MCF 10A (cell line): ENCODE measurements at regions not wholly inside any gene's neighbourhood (a gene's known extent, or its start where the extent isn't known, plus 50 kb on each side); places are given as distances from the start of the nearest gene placed in this dataset.
"Not testable (repeated sequence)": the region's sequence is repeated elsewhere in the genome, so short reads cannot be mapped to it uniquely, and the experiment has no call there.

ENCODE experiments used
- BruUV-seq: library from RNA; stranded (reverse); fragments of 400-500 nt; replicated peaks from 2 replicates; lab custom pipeline; 2021; lab: Mats Ljungman, UMichigan
- CTCF ChIA-PET: fragments of 300-600 bp; sonication (Branson Sonifier 250); formaldehyde crosslinking; extraction: SDS; loops from one replicate; lab custom pipeline; 2021; ENCODE audit warnings: antibody characterized with exemption, inconsistent platforms; lab: Yijun Ruan, JAX
- POLR2A ChIA-PET: fragments of 300-600, 350-650 bp; sonication (Branson Sonifier 250); formaldehyde crosslinking; extraction: SDS; loops from one replicate; lab custom pipeline; 2020; ENCODE audit warnings: antibody characterized with exemption, inconsistent platforms; lab: Yijun Ruan, JAX
- DNase-seq: peaks from one replicate; pipeline ENCODE4 v3.0.0-alpha.2; 2018; ENCODE audit not compliant: unreplicated experiment
- H3K27ac Mint-ChIP-seq: one replicate; pipeline ENCODE4 v1.8.0; 2022; ENCODE audit warnings: mild to moderate bottlenecking, low read depth, mixed read lengths; ENCODE audit not compliant: unreplicated experiment
- H3K27me3 Mint-ChIP-seq: one replicate; pipeline ENCODE4 v1.8.0; 2022; ENCODE audit warnings: mixed read lengths; ENCODE audit not compliant: insufficient read depth, unreplicated experiment
- H3K36me3 Mint-ChIP-seq: one replicate; pipeline ENCODE4 v1.8.0; 2022; ENCODE audit warnings: mild to moderate bottlenecking, moderate library complexity, mixed read lengths; ENCODE audit not compliant: insufficient read depth, unreplicated experiment
- H3K4me1 Mint-ChIP-seq: one replicate; pipeline ENCODE4 v1.8.0; 2022; ENCODE audit warnings: mixed read lengths; ENCODE audit not compliant: insufficient read depth, unreplicated experiment
- H3K4me3 Mint-ChIP-seq: one replicate; pipeline ENCODE4 v1.8.0; 2022; ENCODE audit warnings: mild to moderate bottlenecking, moderate library complexity, mixed read lengths; ENCODE audit not compliant: unreplicated experiment
- H3K9me3 Mint-ChIP-seq: one replicate; pipeline ENCODE4 v1.8.0; 2022; ENCODE audit warnings: mixed read lengths; ENCODE audit not compliant: unreplicated experiment
- intact Hi-C: fragments of 100-400 bp; cut with micrococcal nuclease; formaldehyde crosslinking; loops from 2 replicates; pipeline ENCODE4 v1.14.1; 2022
- TF ChIP-seq, protein P1 (sequence below): fragments of 200-600 bp; IDR thresholded peaks from one replicate; pipeline ENCODE4 v1.8.0; 2022; ENCODE audit warnings: antibody characterized with exemption, mild to moderate bottlenecking; ENCODE audit not compliant: unreplicated experiment

- Mint-ChIP-seq H3K27me3 (peaks cover 51% of the 10 kb centered on the region), H3K4me1 (no peaks in the 10 kb centered on the region), H3K27ac (no peak overlapping the region), H3K36me3 (no peaks in the 10 kb centered on the region), H3K9me3 (no peaks in the 10 kb centered on the region), H3K4me3 (no peak overlapping the region)
- BruUV-seq = no TSS peak
- TF ChIP-seq, protein P1, sequence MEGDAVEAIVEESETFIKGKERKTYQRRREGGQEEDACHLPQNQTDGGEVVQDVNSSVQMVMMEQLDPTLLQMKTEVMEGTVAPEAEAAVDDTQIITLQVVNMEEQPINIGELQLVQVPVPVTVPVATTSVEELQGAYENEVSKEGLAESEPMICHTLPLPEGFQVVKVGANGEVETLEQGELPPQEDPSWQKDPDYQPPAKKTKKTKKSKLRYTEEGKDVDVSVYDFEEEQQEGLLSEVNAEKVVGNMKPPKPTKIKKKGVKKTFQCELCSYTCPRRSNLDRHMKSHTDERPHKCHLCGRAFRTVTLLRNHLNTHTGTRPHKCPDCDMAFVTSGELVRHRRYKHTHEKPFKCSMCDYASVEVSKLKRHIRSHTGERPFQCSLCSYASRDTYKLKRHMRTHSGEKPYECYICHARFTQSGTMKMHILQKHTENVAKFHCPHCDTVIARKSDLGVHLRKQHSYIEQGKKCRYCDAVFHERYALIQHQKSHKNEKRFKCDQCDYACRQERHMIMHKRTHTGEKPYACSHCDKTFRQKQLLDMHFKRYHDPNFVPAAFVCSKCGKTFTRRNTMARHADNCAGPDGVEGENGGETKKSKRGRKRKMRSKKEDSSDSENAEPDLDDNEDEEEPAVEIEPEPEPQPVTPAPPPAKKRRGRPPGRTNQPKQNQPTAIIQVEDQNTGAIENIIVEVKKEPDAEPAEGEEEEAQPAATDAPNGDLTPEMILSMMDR = no peak
- ChIA-PET CTCF (interaction anchor here (0.6 kb wide), 1 partner anchor 823 kb away, joined by 3 read pairs; no protein-coding TSS in a partner anchor), POLR2A (no interaction called here)
- intact Hi-C loops = no loop called here
- DNase-seq = no peak
These were observed 252.6 kb upstream of the COBL start for GRCh38 chr7:51569176-51569575.

GRCh38 chr7:51551070-51551469, 234.5 kb upstream of the COBL start:
- Mint-ChIP-seq H3K27me3 (peaks cover 32% of the 10 kb centered on the region), H3K4me1 (no peaks in the 10 kb centered on the region), H3K27ac (no peak overlapping the region), H3K36me3 (no peaks in the 10 kb centered on the region), H3K9me3 (peaks cover 14% of the 10 kb centered on the region), H3K4me3 (no peak overlapping the region)
- no TSS peak for BruUV-seq
- intact Hi-C loops = no loop called here
- CTCF ChIA-PET = no interaction called here
- DNase-seq = no peak
- TF ChIP-seq, protein P1 = no peak
- POLR2A ChIA-PET = no interaction called here

GRCh38 chr7:51545131-51545530, 228.5 kb upstream of the COBL start:
- Mint-ChIP-seq H3K27ac (no peak overlapping the region), H3K4me3 (no peak overlapping the region), H3K27me3 (peaks cover 62% of the 10 kb centered on the region), H3K36me3 (no peaks in the 10 kb centered on the region), H3K4me1 (no peaks in the 10 kb centered on the region), H3K9me3 (peaks cover 9% of the 10 kb centered on the region)
- TF ChIP-seq, protein P1 = no peak
- ChIA-PET POLR2A (no interaction called here), CTCF (no interaction called here)
- DNase-seq = peak; percentile 18
- intact Hi-C loops = no loop called here
- no TSS peak for BruUV-seq

- Mint-ChIP-seq H3K27me3 (peaks cover 62% of the 10 kb centered on the region), H3K4me1 (no peaks in the 10 kb centered on the region), H3K36me3 (no peaks in the 10 kb centered on the region), H3K9me3 (no peaks in the 10 kb centered on the region), H3K4me3 (no peak overlapping the region), H3K27ac (no peak overlapping the region)
- no TSS peak for BruUV-seq
- intact Hi-C loops = no loop called here
- DNase-seq = no peak
- POLR2A ChIA-PET = no interaction called here
- TF ChIP-seq, protein P1 = no peak
- CTCF ChIA-PET = no interaction called here
These were observed 227.4 kb upstream of the COBL start for GRCh38 chr7:51543801-51544553.

DNA sequence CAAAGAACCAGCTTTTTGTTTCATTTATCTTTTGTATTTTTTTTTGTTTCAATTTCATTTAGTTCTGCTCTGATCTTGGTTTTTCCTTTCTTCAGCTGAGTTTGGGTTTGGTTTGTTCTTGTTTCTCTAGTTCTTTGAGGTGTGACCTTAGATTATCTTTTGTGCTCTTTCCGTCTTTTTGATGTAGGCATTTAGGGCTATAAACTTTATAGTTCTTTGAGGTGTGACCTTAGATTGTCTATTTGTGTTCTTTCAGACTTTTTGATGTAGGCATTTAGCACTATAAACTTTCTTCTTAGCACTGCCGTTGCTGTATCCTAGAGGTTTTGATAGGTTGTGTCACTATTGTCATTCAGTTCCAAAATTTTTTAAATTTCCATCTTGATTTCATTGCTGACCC, 224.3 kb upstream of the COBL start:
- BruUV-seq, H3K4me3 Mint-ChIP-seq, H3K27ac Mint-ChIP-seq, DNase-seq, H3K36me3 Mint-ChIP-seq, POLR2A ChIA-PET, H3K4me1 Mint-ChIP-seq, intact Hi-C loops, H3K9me3 Mint-ChIP-seq, CTCF ChIA-PET: not testable (repeated sequence)
- peaks cover 55% of the 10 kb centered on the region for H3K27me3 Mint-ChIP-seq
